ENCODE measurements at regions not wholly inside any gene's neighbourhood (a gene's known extent, or its start where the extent isn't known, plus 50 kb on each side); places are given as distances from the start of the nearest gene placed in this dataset.

GRCh38 chr2:9156483-9156882, 50.1 kb upstream of the ASAP2 start:
- DNase-seq (ENCODE audit: low read depth): no peak

GRCh38 chr2:9154061-9154460, 52.6 kb upstream of the ASAP2 start:
- DNase-seq (ENCODE audit: low read depth): no peak

- no peak for DNase-seq (ENCODE audit: low read depth)
These were observed 53.0 kb upstream of the ASAP2 start for GRCh38 chr2:9153643-9153980.

GRCh38 chr2:9152975-9153642, 53.5 kb upstream of the ASAP2 start:
- no peak for DNase-seq (ENCODE audit: low read depth)

GRCh38 chr2:9150906-9151305, 55.7 kb upstream of the ASAP2 start:
- no peak for DNase-seq (ENCODE audit: low read depth)

- no peak for DNase-seq (ENCODE audit: low read depth)
These were observed 56.1 kb upstream of the ASAP2 start for GRCh38 chr2:9150568-9150900.

- DNase-seq (ENCODE audit: low read depth): no peak
These were observed 56.7 kb upstream of the ASAP2 start for GRCh38 chr2:9149726-9150567.

- DNase-seq (ENCODE audit: low read depth): no peak
These were observed 57.3 kb upstream of the ASAP2 start for GRCh38 chr2:9149388-9149660.

- no peak for DNase-seq (ENCODE audit: low read depth)
These were observed 60.0 kb upstream of the ASAP2 start for GRCh38 chr2:9146646-9147045.

- no peak for DNase-seq (ENCODE audit: low read depth)
These were observed 60.7 kb upstream of the ASAP2 start for GRCh38 chr2:9145752-9146430.

GRCh38 chr2:9145109-9145751, 61.4 kb upstream of the ASAP2 start:
- no peak for DNase-seq (ENCODE audit: low read depth)

GRCh38 chr2:9144617-9145016, 62.0 kb upstream of the ASAP2 start:
- no peak for DNase-seq (ENCODE audit: low read depth)

GRCh38 chr2:9144046-9144445, 62.6 kb upstream of the ASAP2 start:
- no peak for DNase-seq (ENCODE audit: low read depth)

GRCh38 chr2:9143264-9143815, 63.3 kb upstream of the ASAP2 start:
- DNase-seq (ENCODE audit: low read depth): no peak

- peak; percentile 72 for DNase-seq (ENCODE audit: low read depth)
These were observed 63.9 kb upstream of the ASAP2 start for GRCh38 chr2:9142551-9143263.

- DNase-seq (ENCODE audit: low read depth): no peak
These were observed 64.7 kb upstream of the ASAP2 start for GRCh38 chr2:9141706-9142460.

GRCh38 chr2:9141091-9141667, 65.4 kb upstream of the ASAP2 start:
- DNase-seq (ENCODE audit: low read depth): no peak

GRCh38 chr2:9140645-9141044, 66.0 kb upstream of the ASAP2 start:
- no peak for DNase-seq (ENCODE audit: low read depth)

GRCh38 chr2:9139491-9140443, 66.8 kb upstream of the ASAP2 start:
- no peak for DNase-seq (ENCODE audit: low read depth)

All from HS-27A (cell line).